Epidermal melanocyte (primary cell): ENCODE measurements at regions not wholly inside any gene's neighbourhood (a gene's known extent, or its start where the extent isn't known, plus 50 kb on each side); places are given as distances from the start of the nearest gene placed in this dataset.

Experiments
- DNase-seq: peaks from one replicate; pipeline ENCODE4 v3.0.0; 2011; ENCODE audit warnings: low spot score; ENCODE audit not compliant: insufficient read length

DNA sequence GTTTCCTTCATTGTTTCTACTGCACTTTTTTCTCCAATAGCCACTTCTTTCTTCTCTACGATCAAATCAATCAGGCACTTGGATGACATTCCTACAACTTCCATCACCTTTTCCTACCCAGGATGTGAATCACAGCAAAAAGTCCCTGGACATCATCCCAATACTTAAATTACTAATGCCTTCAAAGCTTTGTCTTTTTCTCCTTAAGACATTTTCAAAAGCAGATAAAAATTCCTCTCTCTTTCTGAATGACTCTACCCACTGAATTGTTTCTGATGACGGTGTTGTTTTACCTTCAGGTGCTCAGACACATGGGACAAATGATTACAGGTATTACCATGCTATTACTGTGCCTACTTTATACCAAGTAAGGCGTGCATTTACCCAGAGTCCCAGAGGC lies 500.9 kb downstream of the FBXO15 start:
- DNase-seq = no peak

- no peak for DNase-seq
Measured at GRCh38 chr18:73646196-73646595, 501.4 kb downstream of the FBXO15 start.

GRCh38 chr18:73645160-73645715 lies 502.4 kb downstream of the FBXO15 start:
- DNase-seq = no peak

- no peak for DNase-seq
Measured at GRCh38 chr18:73639788-73640187, 507.8 kb downstream of the FBXO15 start.

DNA sequence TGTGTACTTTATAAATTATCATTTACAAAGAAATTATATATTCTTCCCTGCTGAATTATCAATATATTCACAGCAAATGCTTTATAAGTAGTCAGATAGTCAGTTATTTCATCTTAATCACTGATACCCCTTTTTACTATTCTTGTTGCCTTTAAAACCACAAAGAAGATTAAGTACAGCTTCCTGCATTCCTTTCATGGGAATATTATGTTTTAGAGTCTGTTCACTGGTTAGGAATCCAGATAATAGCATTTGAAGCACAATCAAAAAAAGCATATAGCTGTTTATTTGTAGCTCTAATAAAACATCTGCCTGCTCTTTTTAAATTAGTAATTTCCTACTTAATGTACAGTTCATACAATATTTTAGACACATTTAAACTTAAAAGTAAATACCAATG lies 508.9 kb downstream of the FBXO15 start:
- no peak for DNase-seq

- no peak for DNase-seq
Measured at GRCh38 chr18:73636355-73636754, 511.3 kb downstream of the FBXO15 start.

GRCh38 chr18:73626859-73627258 lies 520.8 kb downstream of the FBXO15 start:
- no peak for DNase-seq

DNA sequence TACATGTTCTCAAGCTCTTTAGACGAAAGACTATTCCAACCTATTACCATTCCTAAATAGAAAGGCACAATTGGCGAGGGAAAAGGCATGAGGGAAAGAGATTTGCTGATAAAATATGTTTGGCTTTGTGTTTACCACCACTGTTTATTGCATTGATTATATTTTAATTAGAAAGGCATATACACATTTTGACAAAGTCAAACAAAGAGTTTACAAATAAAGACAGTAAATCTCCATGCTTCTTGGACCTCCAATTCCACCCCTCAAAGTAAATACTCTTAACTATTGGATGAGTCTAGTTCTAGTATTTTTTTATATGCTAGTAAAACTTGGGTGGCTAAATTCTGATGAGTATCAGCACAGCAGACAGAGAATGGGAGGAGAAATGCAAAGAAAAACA lies 521.4 kb downstream of the FBXO15 start:
- no peak for DNase-seq

DNA sequence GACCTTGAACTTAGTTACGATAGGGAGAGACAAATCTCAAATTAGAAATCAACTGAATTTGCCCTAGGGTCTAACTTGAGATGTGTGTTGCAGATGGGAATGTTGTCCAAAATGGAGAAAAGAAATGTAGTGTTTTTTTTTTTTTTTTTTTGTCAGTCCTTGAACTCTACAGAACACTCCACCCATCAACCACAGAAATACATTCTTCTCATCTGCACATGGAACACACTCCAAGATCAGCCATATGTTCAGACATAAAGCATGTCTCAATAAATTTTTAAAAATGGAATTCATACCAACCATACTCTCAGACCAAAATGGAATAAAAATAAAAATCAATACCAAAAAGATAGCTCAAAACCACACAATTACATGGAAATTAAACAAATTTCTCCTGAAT lies 526.5 kb downstream of the FBXO15 start:
- no peak for DNase-seq

DNA sequence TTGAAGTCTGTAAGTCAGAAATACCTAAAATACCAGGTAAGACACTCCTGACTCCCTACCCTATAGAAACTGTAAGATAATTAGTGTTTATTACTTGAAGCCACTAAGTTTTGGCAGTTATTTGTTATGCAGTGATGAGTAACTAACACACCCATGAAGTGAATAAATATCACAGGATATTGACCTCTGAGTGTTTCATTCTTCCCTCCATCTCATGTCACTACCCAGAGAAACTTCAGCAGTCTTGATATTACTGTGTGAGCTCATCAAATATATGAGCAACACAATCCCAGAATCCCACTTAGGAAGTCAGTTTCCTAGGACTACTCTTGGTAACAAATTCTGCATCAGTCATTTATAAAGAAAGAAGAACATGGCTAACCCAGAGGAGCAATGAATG lies 529.7 kb downstream of the FBXO15 start:
- DNase-seq = no peak

- DNase-seq = no peak
Measured at GRCh38 chr18:73615506-73615905, 532.1 kb downstream of the FBXO15 start.

DNA sequence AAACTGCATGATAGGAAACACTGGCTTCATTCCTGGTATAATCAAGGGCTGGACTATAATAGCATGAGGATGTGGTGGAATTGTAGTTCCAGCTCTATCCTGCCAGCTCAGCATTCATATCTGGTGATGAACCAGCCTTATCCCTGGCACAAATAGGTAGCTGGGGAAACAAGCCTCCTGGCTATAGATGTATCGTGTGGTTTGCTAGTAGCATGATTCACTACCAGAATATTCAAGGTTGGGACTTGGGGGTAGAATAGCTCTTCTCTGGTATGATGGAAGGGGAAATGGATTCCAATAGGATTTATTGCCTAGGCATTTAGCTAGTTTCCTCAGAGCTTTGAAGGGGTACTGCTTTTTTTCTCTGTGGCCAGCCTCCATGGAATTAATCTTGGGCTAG lies 532.8 kb downstream of the FBXO15 start:
- no peak for DNase-seq

DNA sequence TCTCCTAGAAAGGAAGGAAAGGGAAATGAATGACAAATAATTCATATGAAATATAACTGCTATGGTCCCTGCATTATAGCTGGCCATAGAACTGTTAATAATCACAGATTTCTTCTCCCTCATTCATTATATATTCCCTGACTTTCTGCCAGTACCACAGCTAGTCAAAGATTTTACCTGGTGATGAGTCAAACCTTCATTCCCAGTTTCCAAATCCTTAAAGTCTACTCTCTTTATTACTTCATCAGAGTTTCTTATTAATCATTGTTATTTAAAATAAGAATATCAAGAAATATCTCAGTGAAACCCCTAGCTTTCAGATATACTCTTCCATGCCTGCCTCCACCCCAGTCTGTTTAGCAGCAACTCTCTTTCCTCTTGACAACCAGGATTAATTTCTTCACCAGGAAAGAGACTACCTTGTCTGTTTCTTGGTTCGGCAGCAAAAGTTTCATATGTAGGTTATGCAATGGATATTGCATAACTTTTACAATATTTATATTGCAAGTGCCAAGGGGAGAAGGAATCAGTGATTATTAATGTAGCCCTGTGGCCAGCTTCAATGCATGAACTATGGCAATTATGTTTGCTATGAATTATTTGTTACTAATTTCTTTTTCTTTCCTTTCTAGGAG lies 533.8 kb downstream of the FBXO15 start:
- no peak for DNase-seq

DNA sequence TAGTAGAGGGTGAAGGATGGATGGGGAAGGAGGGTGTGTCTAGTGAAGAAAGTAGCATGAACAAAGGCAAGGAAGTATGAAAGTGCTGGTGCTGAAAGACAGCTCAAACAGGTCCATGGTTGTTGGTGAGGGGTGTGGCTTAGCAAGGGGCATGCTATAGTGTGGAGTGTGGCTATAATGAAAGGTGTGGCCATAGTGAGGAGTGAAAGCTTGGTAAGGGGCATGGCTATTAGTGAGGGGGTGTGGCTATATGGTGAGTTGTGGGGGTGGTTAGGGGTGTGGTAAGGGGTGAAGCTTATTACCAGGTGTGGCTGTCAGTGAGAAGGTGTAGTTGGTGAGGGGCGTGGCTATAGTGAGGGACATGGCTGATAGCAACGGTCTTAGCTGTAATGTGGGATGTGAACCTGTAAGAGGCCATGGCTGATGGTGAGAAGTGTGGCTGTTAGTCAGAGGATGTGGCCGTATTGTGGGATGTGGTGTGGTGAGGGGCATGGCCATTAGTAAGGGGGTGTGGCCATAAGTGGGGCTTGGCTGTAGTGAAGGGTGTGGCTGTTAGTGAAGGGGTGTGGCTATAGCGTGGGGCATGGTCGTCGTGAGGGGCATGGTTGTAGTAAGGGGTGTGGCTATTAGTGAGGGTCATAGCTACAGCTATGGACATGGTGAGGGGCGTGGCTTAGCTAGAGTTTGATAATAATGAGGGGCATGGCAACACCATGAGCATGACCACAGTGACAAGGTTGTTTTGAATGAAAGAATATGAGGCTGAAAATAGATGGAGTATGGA lies 549.6 kb downstream of the FBXO15 start:
- DNase-seq = no peak

- DNase-seq = no peak
Measured at GRCh38 chr18:73594749-73595148, 552.9 kb downstream of the FBXO15 start.

DNA sequence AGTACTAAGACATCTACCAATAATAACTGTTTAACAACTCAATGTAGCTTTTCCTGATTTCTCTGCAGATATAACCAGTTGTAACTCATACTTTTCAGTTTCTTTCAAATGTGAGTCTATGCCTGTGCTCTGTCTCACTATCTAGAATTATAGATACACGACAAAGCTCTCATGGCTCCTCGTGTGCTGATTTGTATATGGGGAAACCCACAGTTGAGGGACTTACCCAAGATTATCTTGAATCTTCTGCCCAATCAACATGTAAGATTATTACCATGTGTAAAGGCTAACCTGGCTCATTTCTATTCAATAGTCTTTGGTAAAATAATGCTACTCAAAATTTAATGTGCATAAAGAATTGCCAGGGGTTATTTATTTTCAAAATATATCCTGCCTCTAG lies 554.4 kb downstream of the FBXO15 start:
- no peak for DNase-seq

- no peak for DNase-seq
Measured at GRCh38 chr18:73590950-73591349, 556.7 kb downstream of the FBXO15 start.

DNA sequence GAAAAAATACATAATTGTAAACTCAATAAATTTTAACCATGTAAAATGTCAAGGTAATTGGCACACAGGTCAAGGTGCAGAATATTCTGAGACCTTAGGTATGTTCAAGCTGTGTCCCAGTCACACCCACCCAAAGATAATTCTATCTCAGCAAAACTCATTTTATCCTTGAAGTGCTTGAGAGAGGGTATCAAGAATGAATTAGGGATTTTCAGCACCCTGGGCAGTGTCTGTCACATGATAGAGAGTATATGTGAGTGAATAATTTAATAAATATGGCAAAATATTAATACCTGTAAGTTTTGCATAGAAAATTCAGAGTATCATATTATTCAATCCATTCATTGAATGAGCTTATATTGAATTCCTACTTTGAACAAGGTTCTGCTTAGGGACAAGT lies 567.9 kb downstream of the FBXO15 start:
- no peak for DNase-seq

GRCh38 chr18:73577365-73577764 lies 570.3 kb downstream of the FBXO15 start:
- no peak for DNase-seq

- DNase-seq = no peak
Measured at GRCh38 chr18:73563901-73564472, 583.6 kb downstream of the FBXO15 start.

DNA sequence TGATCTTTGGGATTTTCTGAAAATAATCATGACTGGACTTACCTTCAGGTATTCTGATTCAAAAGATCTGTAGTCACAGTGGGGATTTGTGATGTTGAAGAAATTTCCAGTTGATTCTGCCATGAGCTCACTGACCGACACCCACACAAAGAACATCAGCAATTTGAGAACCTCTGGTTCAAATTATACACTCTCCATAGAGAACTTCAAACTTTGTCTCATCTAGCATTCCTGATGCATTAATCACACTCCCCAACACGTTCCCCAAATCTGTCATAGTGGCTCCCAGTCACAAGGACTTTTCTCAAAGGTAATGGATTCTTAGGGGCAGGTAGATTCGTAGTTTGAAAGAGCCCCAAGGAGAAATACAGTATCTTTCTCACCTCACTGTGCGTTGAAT lies 584.3 kb downstream of the FBXO15 start:
- no peak for DNase-seq

GRCh38 chr18:73556904-73557303 lies 590.7 kb downstream of the FBXO15 start:
- DNase-seq = no peak

- DNase-seq = no peak
Measured at GRCh38 chr18:73552171-73552570, 595.5 kb downstream of the FBXO15 start.
